Karpas-422 (cell line): ENCODE measurements at regions not wholly inside any gene's neighbourhood (a gene's known extent, or its start where the extent isn't known, plus 50 kb on each side); places are given as distances from the start of the nearest gene placed in this dataset.

Experiments
- DNase-seq: peaks from one replicate; pipeline ENCODE4 v3.0.0-alpha.2; 2015
- H2AFZ ChIP-seq: fragments of 200-600 bp; sonication (generic); 2 replicates; pipeline ENCODE4 v1.6.1; 2014; ENCODE audit warnings: antibody characterized with exemption, low read length, mixed read lengths
- H3K27ac ChIP-seq: fragments of 200-600 bp; sonication (generic); 2 replicates; pipeline ENCODE4 v1.5.1; 2014; ENCODE audit warnings: mild to moderate bottlenecking, low read length, moderate library complexity
- H3K27me3 ChIP-seq: fragments of 200-600 bp; sonication (generic); 2 replicates; pipeline ENCODE4 v1.6.1; 2014; ENCODE audit warnings: low read length, mixed read lengths
- H3K36me3 ChIP-seq: fragments of 200-600 bp; sonication (generic); 2 replicates; pipeline ENCODE4 v1.6.1; 2014; ENCODE audit warnings: low read length, mixed read lengths; ENCODE audit not compliant: insufficient read depth
- H3K4me1 ChIP-seq: fragments of 200-600 bp; sonication (generic); 2 replicates; pipeline ENCODE4 v1.6.1; 2014; ENCODE audit warnings: mild to moderate bottlenecking, low read length, mixed read lengths
- H3K4me2 ChIP-seq: fragments of 200-600 bp; sonication (generic); 2 replicates; pipeline ENCODE4 v1.6.1; 2014; ENCODE audit warnings: low read length, low read depth, mild to moderate bottlenecking; ENCODE audit not compliant: poor library complexity, severe bottlenecking
- H3K4me3 ChIP-seq: fragments of 200-600 bp; sonication (generic); 2 replicates; pipeline ENCODE4 v1.5.1; 2014; ENCODE audit warnings: mild to moderate bottlenecking, antibody characterized with exemption, low read length, mixed read lengths
- H3K79me2 ChIP-seq: fragments of 200-600 bp; sonication (generic); 2 replicates; pipeline ENCODE4 v1.6.1; 2014; ENCODE audit warnings: mild to moderate bottlenecking, low read length, mixed read lengths
- H3K9ac ChIP-seq: fragments of 200-600 bp; sonication (generic); 2 replicates; pipeline ENCODE4 v1.6.0; 2014; ENCODE audit warnings: low read length
- H3K9me2 ChIP-seq: fragments of 200-600 bp; sonication (generic), shearing (Covaris generic); replicated peaks from 2 replicates; pipeline ENCODE4 v1.6.0; 2014; ENCODE audit warnings: mild to moderate bottlenecking, low read length, moderate library complexity; ENCODE audit not compliant: insufficient read depth
- H3K9me3 ChIP-seq: fragments of 300-700, 200-600 bp; sonication (generic); 2 replicates; pipeline ENCODE4 v1.6.1; 2014; ENCODE audit warnings: low read length, mixed read lengths
- H4K20me1 ChIP-seq: fragments of 200-600 bp; sonication (generic); 2 replicates; pipeline ENCODE4 v1.6.1; 2014; ENCODE audit warnings: mild to moderate bottlenecking, antibody characterized with exemption, low read length, low read depth; ENCODE audit not compliant: insufficient read depth

- H3K9me3 ChIP-seq = no peaks in the 10 kb centered on the region
- no peak overlapping the region for H3K4me3 ChIP-seq
- no peak overlapping the region for H3K4me2 ChIP-seq
- DNase-seq = no peak
- no peaks in the 10 kb centered on the region for H3K9me2 ChIP-seq
- H3K36me3 ChIP-seq = no peaks in the 10 kb centered on the region
- H3K4me1 ChIP-seq = no peaks in the 10 kb centered on the region
- no peaks in the 10 kb centered on the region for H3K79me2 ChIP-seq
- H4K20me1 ChIP-seq = no peaks in the 10 kb centered on the region
- no peak overlapping the region for H3K9ac ChIP-seq
- H2AFZ ChIP-seq = no peak overlapping the region
- H3K27ac ChIP-seq = no peak overlapping the region
- no peaks in the 10 kb centered on the region for H3K27me3 ChIP-seq
These were observed 83.3 kb downstream of the EDEM1 start for GRCh38 chr3:5270666-5271371.

DNA sequence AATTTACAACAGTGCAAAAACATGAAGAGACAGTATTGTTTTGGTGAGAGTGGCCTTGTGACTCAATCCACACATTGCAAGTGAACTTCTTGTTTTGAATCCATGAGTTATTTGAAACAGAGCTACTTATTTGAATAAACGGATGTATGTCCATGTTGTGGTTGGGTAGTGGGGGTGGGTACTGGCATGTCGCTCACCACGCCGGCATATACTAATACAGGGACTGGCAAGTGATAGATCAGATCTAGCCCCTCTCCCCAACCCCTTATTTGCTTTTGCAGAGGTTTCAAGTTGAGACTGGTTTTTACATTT lies 83.8 kb downstream of the EDEM1 start:
- Histone ChIP-seq H4K20me1 (no peaks in the 10 kb centered on the region), H3K27me3 (no peaks in the 10 kb centered on the region), H3K9me3 (no peaks in the 10 kb centered on the region), H3K4me2 (no peak overlapping the region), H2AFZ (no peak overlapping the region), H3K36me3 (no peaks in the 10 kb centered on the region), H3K79me2 (no peaks in the 10 kb centered on the region), H3K4me3 (no peak overlapping the region), H3K4me1 (no peaks in the 10 kb centered on the region), H3K9me2 (no peaks in the 10 kb centered on the region), H3K27ac (no peak overlapping the region), H3K9ac (no peak overlapping the region)
- DNase-seq = no peak

DNA sequence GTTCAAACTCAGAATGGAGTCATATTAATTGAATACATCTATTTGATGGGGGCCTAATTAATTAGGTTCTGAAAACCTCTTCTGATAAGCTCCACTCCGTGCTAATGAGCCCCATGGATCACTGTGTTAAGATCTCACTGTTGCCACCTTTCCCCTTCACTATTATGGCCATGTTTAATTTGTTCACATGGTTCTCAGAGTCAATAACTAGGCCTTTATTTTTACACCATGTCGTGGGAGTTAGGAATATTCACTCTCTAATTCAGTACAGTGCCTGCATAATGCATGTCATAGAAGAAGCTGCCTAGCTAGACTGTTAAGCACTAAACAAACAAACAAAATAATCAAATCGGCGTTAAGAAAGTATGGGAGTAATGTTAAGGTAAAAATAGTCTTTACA lies 84.9 kb downstream of the EDEM1 start:
- H3K4me2 ChIP-seq = no peak overlapping the region
- no peaks in the 10 kb centered on the region for H3K4me1 ChIP-seq
- no peak overlapping the region for H3K9ac ChIP-seq
- H3K4me3 ChIP-seq = no peak overlapping the region
- H3K27me3 ChIP-seq = no peaks in the 10 kb centered on the region
- H3K27ac ChIP-seq = no peak overlapping the region
- no peak overlapping the region for H2AFZ ChIP-seq
- H3K9me3 ChIP-seq = no peaks in the 10 kb centered on the region
- DNase-seq = no peak
- no peaks in the 10 kb centered on the region for H3K9me2 ChIP-seq
- no peaks in the 10 kb centered on the region for H3K79me2 ChIP-seq
- no peaks in the 10 kb centered on the region for H4K20me1 ChIP-seq
- no peaks in the 10 kb centered on the region for H3K36me3 ChIP-seq

DNA sequence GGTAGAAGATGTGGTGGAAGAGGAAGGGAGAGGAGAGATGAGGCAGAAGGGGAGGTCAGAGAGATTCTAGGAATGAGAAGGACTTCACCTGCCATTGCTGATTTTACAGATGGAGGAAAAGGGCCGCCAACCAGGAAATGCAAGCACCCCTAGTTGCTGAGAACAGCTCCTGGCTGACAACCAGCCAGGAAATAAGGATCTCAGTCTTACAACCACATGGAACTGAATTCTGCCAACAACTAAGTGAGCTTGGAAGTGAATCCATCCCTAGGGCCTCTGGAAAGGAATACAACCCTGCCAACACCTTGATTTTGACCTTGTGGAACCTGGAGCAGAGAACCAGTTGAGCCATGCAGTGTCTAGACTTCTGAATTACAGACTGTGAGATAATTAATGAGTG lies 86.6 kb downstream of the EDEM1 start:
- Histone ChIP-seq H4K20me1 (no peaks in the 10 kb centered on the region), H3K9me3 (no peaks in the 10 kb centered on the region)
- DNase-seq = no peak

GRCh38 chr3:5275529-5275928 lies 88.0 kb downstream of the EDEM1 start:
- no peaks in the 10 kb centered on the region for H4K20me1 ChIP-seq
- no peaks in the 10 kb centered on the region for H3K4me1 ChIP-seq
- H3K27me3 ChIP-seq = 0 out of 2 replicates have a peak, but pooled peaks cover 2% of the 10 kb centered on the region
- no peak overlapping the region for H3K9ac ChIP-seq
- no peaks in the 10 kb centered on the region for H3K9me2 ChIP-seq
- H3K4me2 ChIP-seq = no peak overlapping the region
- H3K9me3 ChIP-seq = no peaks in the 10 kb centered on the region
- H3K27ac ChIP-seq = no peak overlapping the region
- no peak for DNase-seq
- H3K36me3 ChIP-seq = no peaks in the 10 kb centered on the region
- H3K4me3 ChIP-seq = no peak overlapping the region
- no peak overlapping the region for H2AFZ ChIP-seq
- H3K79me2 ChIP-seq = no peaks in the 10 kb centered on the region

More for the DNA sequence above, 86.6 kb downstream of the EDEM1 start:
- no peak overlapping the region for H3K4me2 ChIP-seq
- H3K36me3 ChIP-seq = no peaks in the 10 kb centered on the region
- H3K27ac ChIP-seq = no peak overlapping the region
- H3K4me3 ChIP-seq = no peak overlapping the region
- 0 out of 2 replicates have a peak, but pooled peaks cover 2% of the 10 kb centered on the region for H3K27me3 ChIP-seq
- no peaks in the 10 kb centered on the region for H3K9me2 ChIP-seq
- no peak overlapping the region for H3K9ac ChIP-seq
- H3K4me1 ChIP-seq = no peaks in the 10 kb centered on the region
- H2AFZ ChIP-seq = no peak overlapping the region
- H3K79me2 ChIP-seq = no peaks in the 10 kb centered on the region

GRCh38 chr3:5276934-5277333 lies 89.4 kb downstream of the EDEM1 start:
- Histone ChIP-seq H2AFZ (no peak overlapping the region), H3K4me2 (no peak overlapping the region), H3K79me2 (no peaks in the 10 kb centered on the region), H4K20me1 (no peaks in the 10 kb centered on the region), H3K4me1 (no peaks in the 10 kb centered on the region), H3K9me3 (no peaks in the 10 kb centered on the region), H3K36me3 (no peaks in the 10 kb centered on the region), H3K27me3 (0 out of 2 replicates have a peak, but pooled peaks cover 2% of the 10 kb centered on the region), H3K4me3 (no peak overlapping the region), H3K27ac (no peak overlapping the region), H3K9me2 (no peaks in the 10 kb centered on the region), H3K9ac (no peak overlapping the region)
- DNase-seq = no peak

- H3K9me3 ChIP-seq = no peaks in the 10 kb centered on the region
- no peak overlapping the region for H3K9ac ChIP-seq
- DNase-seq = no peak
- no peaks in the 10 kb centered on the region for H3K9me2 ChIP-seq
- H3K36me3 ChIP-seq = no peaks in the 10 kb centered on the region
- H3K4me1 ChIP-seq = no peaks in the 10 kb centered on the region
- H3K27ac ChIP-seq = no peak overlapping the region
- H3K4me2 ChIP-seq = no peak overlapping the region
- no peaks in the 10 kb centered on the region for H3K79me2 ChIP-seq
- no peak overlapping the region for H2AFZ ChIP-seq
- H3K27me3 ChIP-seq = 0 out of 2 replicates have a peak, but pooled peaks cover 2% of the 10 kb centered on the region
- H4K20me1 ChIP-seq = no peaks in the 10 kb centered on the region
- no peak overlapping the region for H3K4me3 ChIP-seq
These were observed 90.2 kb downstream of the EDEM1 start for GRCh38 chr3:5277612-5278236.

DNA sequence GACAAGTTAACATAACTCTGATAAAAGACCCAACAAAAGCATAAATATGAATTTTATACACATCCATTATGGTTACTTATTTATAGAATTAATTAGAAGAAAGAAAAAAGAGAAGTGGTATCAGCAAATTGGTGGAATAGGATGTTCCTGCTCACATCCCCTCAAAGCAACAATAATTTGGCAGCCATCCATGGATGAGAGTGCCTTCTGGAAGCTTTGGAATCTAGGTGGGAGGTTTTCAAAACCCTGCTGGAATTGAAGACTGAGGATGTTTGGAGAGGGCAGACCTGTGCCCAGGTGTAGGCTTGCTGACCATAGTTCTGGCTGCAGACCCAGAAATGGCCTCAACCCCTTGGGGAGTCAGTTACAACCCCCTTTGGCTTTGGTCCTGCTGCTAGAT lies 91.2 kb downstream of the EDEM1 start:
- Histone ChIP-seq H3K4me1 (no peaks in the 10 kb centered on the region), H3K36me3 (no peaks in the 10 kb centered on the region), H3K27ac (no peak overlapping the region), H3K27me3 (0 out of 2 replicates have a peak, but pooled peaks cover 2% of the 10 kb centered on the region), H3K9ac (no peak overlapping the region), H3K79me2 (no peaks in the 10 kb centered on the region), H3K4me3 (no peak overlapping the region), H3K4me2 (no peak overlapping the region), H4K20me1 (no peaks in the 10 kb centered on the region), H2AFZ (no peak overlapping the region), H3K9me3 (no peaks in the 10 kb centered on the region), H3K9me2 (no peaks in the 10 kb centered on the region)
- no peak for DNase-seq
